ENCODE measurements at regions not wholly inside any gene's neighbourhood (a gene's known extent, or its start where the extent isn't known, plus 50 kb on each side); places are given as distances from the start of the nearest gene placed in this dataset.

GRCh38 chr21:28431022-28431421, 561.7 kb downstream of the LTN1 start:
- H3K27me3 ChIP-seq (ENCODE audit: control insufficient read depth in 2 of 2, insufficient read depth in 2 of 2, low read length in 2 of 2), result no peaks in the 10 kb centered on the region
- intact Hi-C loops (cut with micrococcal nuclease) (no loop called here), in situ Hi-C loops (cut with MboI) (no loop called here)
- H3K27ac ChIP-seq (ENCODE audit: extremely low read depth, low read depth, low read length), result no peak overlapping the region
- H3K36me3 ChIP-seq (ENCODE audit: control insufficient read depth, insufficient read depth, low read length), result no peaks in the 10 kb centered on the region
- ATAC-seq (no peak), FAIRE-seq (no peak), DNase-seq (ENCODE audit: extremely low read depth in 1 of 4, low spot score in 3 of 4) (no peak)
- H3K9me1 ChIP-seq (ENCODE audit: control insufficient read depth, insufficient read depth, low read length), result no peaks in the 10 kb centered on the region
- no peak overlapping the region for H3K4me2 ChIP-seq (ENCODE audit: insufficient read depth, low read length)
- TF ChIP-seq JUN (IDR thresholded peaks at IDR 0.05; ENCODE audit: borderline replicate concordance, low read depth, low read length), result no peak
- no peak for TF ChIP-seq JUN (CRISPR knock-in tag; IDR thresholded peaks at IDR 0.05; ENCODE audit: borderline replicate concordance)
- no peak for TF ChIP-seq ZNF778 (CRISPR knock-in tag; IDR thresholded peaks at IDR 0.05)
- TF ChIP-seq SMARCA5 (IDR thresholded peaks at IDR 0.05), result no peak
- no peak for TF ChIP-seq RBM25 (IDR thresholded peaks at IDR 0.05; ENCODE audit: low read depth, low read length, severe bottlenecking)
- no peak for TF ChIP-seq E2F5 (CRISPR knock-in tag; IDR thresholded peaks at IDR 0.05)
- no peak for TF ChIP-seq ADNP (tag; IDR thresholded peaks at IDR 0.05)
- no peak for TF ChIP-seq ELF2 (CRISPR knock-in tag; IDR thresholded peaks at IDR 0.05)
- TF ChIP-seq CEBPB (tag; IDR thresholded peaks at IDR 0.05), result no peak
- no peak for TF ChIP-seq ZBTB7A (IDR thresholded peaks at IDR 0.05; ENCODE audit: borderline replicate concordance, control insufficient read depth, low read depth, low read length)
- no peak for TF ChIP-seq FOXK2 (conservative IDR thresholded peaks at IDR 0.05 in 1 of 2, IDR thresholded peaks at IDR 0.05 in 1 of 2; ENCODE audit: low read depth in 2 of 2)
- no peak for TF ChIP-seq EHMT2 (IDR thresholded peaks at IDR 0.05)
- TF ChIP-seq ZBTB12 (CRISPR knock-in tag; IDR thresholded peaks at IDR 0.05), result no peak
- no peak for TF ChIP-seq ATF3 (IDR thresholded peaks at IDR 0.05)
- no peak for TF ChIP-seq ATF3 (CRISPR knock-in tag; conservative IDR thresholded peaks at IDR 0.05)
- TF ChIP-seq CGGBP1 (CRISPR knock-in tag; IDR thresholded peaks at IDR 0.05), result no peak
- TF ChIP-seq RBBP5 (IDR thresholded peaks at IDR 0.05; ENCODE audit: borderline replicate concordance, insufficient read depth, low read length, poor library complexity, severe bottlenecking), result no peak
- TF ChIP-seq RCOR1 (IDR thresholded peaks at IDR 0.05; ENCODE audit: borderline replicate concordance in 1 of 2, low read depth in 2 of 2, low read length in 2 of 2), result no peak
- no peak for TF ChIP-seq SETDB1 (IDR thresholded peaks at IDR 0.05; ENCODE audit: low read length)
- H4K20me1 ChIP-seq (replicated peaks; ENCODE audit: control insufficient read depth, insufficient read depth, low read length), result no peaks in the 10 kb centered on the region
- no peak overlapping the region for H3K4me3 ChIP-seq
- no peak overlapping the region for H2AFZ ChIP-seq (ENCODE audit: low read depth, low read length)
- POLR2A ChIA-PET, result interaction anchor here (0.6 kb wide), 1 partner anchor 1576 kb away, joined by 3 read pairs; no protein-coding TSS in a partner anchor
- H3K4me1 ChIP-seq (replicated peaks in 1 of 2; ENCODE audit: control insufficient read depth in 2 of 2, insufficient read depth in 2 of 2, low read length in 2 of 2), result no peaks in the 10 kb centered on the region
- 0% methylated on average over 2 of the region's 2 CpGs for WGBS (ENCODE audit: insufficient coverage, low coverage, missing lambda C conversion rate)
- H3K9ac ChIP-seq (ENCODE audit: insufficient read depth in 1 of 2, low read depth in 2 of 2, low read length in 2 of 2), result no peak overlapping the region
- H3K79me2 ChIP-seq (ENCODE audit: control insufficient read depth, insufficient read depth, low read length), result no peaks in the 10 kb centered on the region
- CTCF ChIA-PET (ENCODE audit: low intra/inter-chr PET ratio), result no interaction called here
- H3K9me3 ChIP-seq (replicated peaks; ENCODE audit: control insufficient read depth, insufficient read depth, low read depth, low read length), result no peaks in the 10 kb centered on the region
- BruUV-seq (replicated peaks), result no TSS peak
